ENCODE measurements at regions not wholly inside any gene's neighbourhood (a gene's known extent, or its start where the extent isn't known, plus 50 kb on each side); places are given as distances from the start of the nearest gene placed in this dataset.
A peak's percentile ranks its signal among the peaks of the same experiment; 100 is the strongest.

- DNase-seq (ENCODE audit: low read depth) = no peak
These were observed 124.9 kb upstream of the NEBL start for GRCh38 chr10:21021843-21022594.

GRCh38 chr10:21021231-21021630 is 124.1 kb upstream of the NEBL start:
- no peak for DNase-seq (ENCODE audit: low read depth)

GRCh38 chr10:21020545-21020944 is 123.4 kb upstream of the NEBL start:
- DNase-seq (ENCODE audit: low read depth) = no peak

GRCh38 chr10:21019436-21019835 is 122.3 kb upstream of the NEBL start:
- DNase-seq (ENCODE audit: low read depth) = no peak

GRCh38 chr10:21015851-21016250 is 118.7 kb upstream of the NEBL start:
- no peak for DNase-seq (ENCODE audit: low read depth)

- no peak for DNase-seq (ENCODE audit: low read depth)
These were observed 117.0 kb upstream of the NEBL start for GRCh38 chr10:21014141-21014540.

- no peak for DNase-seq (ENCODE audit: low read depth)
These were observed 114.4 kb upstream of the NEBL start for GRCh38 chr10:21011433-21012018.

GRCh38 chr10:21010615-21011014 is 113.5 kb upstream of the NEBL start:
- DNase-seq (ENCODE audit: low read depth) = no peak

GRCh38 chr10:21003240-21003822 is 106.2 kb upstream of the NEBL start:
- DNase-seq (ENCODE audit: low read depth) = no peak

- DNase-seq (ENCODE audit: low read depth) = no peak
These were observed 105.2 kb upstream of the NEBL start for GRCh38 chr10:21002091-21002878.

- no peak for DNase-seq (ENCODE audit: low read depth)
These were observed 102.6 kb upstream of the NEBL start for GRCh38 chr10:20999699-21000098.

GRCh38 chr10:20998036-20998435 is 100.9 kb upstream of the NEBL start:
- no peak for DNase-seq (ENCODE audit: low read depth)

GRCh38 chr10:20995123-20995987 is 98.2 kb upstream of the NEBL start:
- no peak for DNase-seq (ENCODE audit: low read depth)

GRCh38 chr10:20993830-20994527 is 96.9 kb upstream of the NEBL start:
- no peak for DNase-seq (ENCODE audit: low read depth)

GRCh38 chr10:20993389-20993788 is 96.3 kb upstream of the NEBL start:
- no peak for DNase-seq (ENCODE audit: low read depth)

GRCh38 chr10:20991526-20991925 is 94.4 kb upstream of the NEBL start:
- no peak for DNase-seq (ENCODE audit: low read depth)

GRCh38 chr10:20990604-20991003 is 93.5 kb upstream of the NEBL start:
- peak; percentile 46 for DNase-seq (ENCODE audit: low read depth)

GRCh38 chr10:20988357-20988983 is 91.4 kb upstream of the NEBL start:
- no peak for DNase-seq (ENCODE audit: low read depth)

GRCh38 chr10:20986049-20986448 is 88.9 kb upstream of the NEBL start:
- no peak for DNase-seq (ENCODE audit: low read depth)

- DNase-seq (ENCODE audit: low read depth) = no peak
These were observed 87.6 kb upstream of the NEBL start for GRCh38 chr10:20984662-20985061.

All from renal cortical epithelial cell (primary cell).